Right renal pelvis (tissue), 4 donors: ENCODE measurements at regions not wholly inside any gene's neighbourhood (a gene's known extent, or its start where the extent isn't known, plus 50 kb on each side); places are given as distances from the start of the nearest gene placed in this dataset.

Experiments used
- DNase-seq, 4 donors: peaks; one replicate each; pipeline ENCODE4 v3.0.0-alpha.2; 2013; ENCODE audit warnings: low read depth in 4 of 4, low spot score in 3 of 4, missing footprints in 1 of 4

DNA sequence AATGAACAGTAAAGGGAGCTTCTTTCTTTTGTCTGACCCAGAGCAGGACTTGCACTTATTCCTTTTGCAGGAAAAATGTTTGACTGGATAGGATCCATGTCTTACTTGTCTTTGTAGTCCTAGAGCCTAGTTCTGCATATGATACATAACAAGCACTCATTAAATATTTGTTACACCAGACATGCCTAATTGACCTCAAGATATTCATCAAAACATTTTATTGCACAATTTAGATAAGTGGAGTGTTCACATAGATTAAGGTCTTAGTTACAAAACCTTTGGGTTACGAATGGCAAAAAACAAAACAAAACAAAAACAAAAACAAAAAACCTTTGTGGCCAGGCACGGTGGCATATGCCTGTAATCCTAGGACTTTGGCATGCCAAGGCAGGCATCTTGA lies 735.8 kb upstream of the NRSN1 start:
- no peak for DNase-seq

DNA sequence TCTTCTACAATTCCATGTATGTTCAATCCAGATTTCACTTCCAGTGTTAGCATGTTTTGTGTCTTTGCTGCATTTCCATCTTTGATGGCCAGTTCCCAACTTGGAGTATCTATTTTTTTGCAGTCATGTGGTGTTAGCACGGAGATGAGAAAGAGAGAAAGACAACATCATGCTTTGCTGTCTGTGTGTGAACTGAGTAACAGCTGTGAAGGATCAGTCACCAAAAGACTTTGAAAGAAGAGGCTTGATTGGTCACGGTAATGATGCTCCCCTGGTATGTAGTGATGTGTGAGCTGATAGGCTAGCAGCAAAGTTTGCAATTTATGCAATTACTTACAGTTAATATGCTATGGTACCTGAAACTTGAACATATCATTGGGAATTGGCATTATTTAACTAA lies 731.3 kb upstream of the NRSN1 start:
- DNase-seq = no peak

- DNase-seq = no peak
Observed at GRCh38 chr6:23395381-23395780, 730.6 kb upstream of the NRSN1 start.

DNA sequence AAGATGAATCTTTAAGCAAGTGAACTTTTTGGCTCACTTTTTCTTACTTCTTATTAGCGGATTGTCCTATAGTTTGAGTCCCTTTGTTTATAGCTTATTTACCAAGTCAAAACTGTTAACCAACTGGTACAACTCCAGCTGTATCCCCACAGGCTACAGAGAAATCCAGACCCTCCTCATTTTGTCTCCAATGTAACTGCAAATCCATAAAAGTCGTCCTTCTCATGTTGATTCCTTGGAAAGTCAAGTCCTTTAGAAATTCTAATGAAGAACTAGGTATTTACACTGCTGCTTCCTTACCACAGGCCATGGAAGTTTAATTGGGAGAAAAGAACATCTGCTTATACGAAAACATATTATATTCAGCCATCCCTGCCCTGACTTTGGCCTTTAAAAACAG lies 729.1 kb upstream of the NRSN1 start:
- DNase-seq = no peak

DNA sequence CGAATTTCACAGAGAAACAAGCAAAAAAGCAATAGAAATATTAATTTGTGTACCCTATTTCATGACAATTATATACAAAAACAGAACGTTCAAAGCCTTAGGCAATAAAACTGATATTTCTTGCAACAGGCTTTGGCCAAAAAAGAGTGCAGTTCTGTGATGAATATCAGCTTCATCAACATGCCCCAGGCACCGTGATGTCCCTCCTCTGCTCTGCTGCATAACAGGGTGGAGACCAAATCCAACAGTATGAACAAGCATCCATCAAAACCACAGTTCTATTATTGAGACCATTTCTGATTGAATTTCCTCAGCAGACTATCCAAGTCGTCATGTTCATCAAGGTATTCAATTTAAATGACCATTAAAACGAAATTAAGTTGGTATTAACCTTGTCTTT lies 722.6 kb upstream of the NRSN1 start:
- DNase-seq = no peak

- no peak for DNase-seq
Observed at GRCh38 chr6:23409531-23409930, 716.5 kb upstream of the NRSN1 start.

- DNase-seq = no peak
Observed at GRCh38 chr6:23410439-23410838, 715.6 kb upstream of the NRSN1 start.

DNA sequence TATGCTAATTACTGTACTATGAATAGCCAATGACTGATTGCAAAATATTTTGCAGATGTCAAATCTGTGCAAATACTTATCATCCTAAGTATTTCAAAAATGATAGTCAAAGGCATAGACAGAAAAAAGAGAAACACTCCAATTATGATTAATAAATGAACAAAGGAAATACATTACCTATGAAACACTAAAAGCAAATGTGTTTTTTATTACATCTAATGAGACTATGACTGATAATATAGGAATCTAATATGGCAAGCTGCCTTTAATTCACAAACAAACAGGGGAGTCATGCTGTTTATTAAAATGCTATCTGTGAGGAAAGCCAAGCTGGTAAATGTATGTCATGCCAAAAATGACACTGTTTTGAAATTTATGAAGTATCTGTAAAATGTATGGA lies 713.2 kb upstream of the NRSN1 start:
- no peak for DNase-seq

GRCh38 chr6:23413327-23414050 lies 712.5 kb upstream of the NRSN1 start:
- peak in 1 of 4 donors; percentile 16 for DNase-seq

DNA sequence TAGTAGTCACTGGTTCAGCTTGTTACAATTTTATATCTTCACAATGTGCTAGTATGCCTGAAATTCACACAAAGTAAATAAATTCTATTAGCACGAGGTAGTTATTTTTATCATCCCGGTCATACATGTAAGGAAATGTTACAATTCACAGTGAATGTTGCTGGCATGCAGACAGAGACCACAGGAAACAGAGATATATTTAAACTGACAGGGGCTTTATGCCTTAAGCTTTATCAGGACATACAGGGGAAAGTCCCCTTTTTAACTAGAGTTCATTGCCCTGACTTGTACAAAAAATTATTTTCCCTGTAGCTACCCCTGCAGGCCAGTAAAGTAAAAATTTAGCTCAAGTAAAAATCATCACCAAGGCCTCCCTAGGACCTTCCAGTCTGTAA lies 712.0 kb upstream of the NRSN1 start:
- DNase-seq = peak; percentile 47 to 80 (median 61)

DNA sequence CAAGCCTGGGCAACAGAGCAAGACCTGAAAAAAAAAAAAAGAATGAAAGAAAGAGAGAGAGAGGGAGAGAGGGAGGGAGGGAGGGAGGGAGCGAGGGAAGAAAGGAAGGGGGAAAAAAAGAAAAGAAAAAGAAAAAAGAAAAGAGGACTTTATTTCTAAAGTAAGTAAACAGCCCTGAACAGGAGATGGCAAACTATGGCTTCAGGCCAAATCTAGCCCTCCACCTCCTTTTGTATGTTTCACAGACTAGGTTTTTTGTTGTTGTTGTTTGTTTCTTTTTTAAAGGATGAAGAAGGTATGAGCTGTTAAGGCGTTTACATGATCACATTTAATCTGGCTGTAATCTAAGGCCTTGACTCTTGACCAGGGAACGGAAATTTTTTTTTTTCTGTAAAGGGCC lies 711.1 kb upstream of the NRSN1 start:
- no peak for DNase-seq

DNA sequence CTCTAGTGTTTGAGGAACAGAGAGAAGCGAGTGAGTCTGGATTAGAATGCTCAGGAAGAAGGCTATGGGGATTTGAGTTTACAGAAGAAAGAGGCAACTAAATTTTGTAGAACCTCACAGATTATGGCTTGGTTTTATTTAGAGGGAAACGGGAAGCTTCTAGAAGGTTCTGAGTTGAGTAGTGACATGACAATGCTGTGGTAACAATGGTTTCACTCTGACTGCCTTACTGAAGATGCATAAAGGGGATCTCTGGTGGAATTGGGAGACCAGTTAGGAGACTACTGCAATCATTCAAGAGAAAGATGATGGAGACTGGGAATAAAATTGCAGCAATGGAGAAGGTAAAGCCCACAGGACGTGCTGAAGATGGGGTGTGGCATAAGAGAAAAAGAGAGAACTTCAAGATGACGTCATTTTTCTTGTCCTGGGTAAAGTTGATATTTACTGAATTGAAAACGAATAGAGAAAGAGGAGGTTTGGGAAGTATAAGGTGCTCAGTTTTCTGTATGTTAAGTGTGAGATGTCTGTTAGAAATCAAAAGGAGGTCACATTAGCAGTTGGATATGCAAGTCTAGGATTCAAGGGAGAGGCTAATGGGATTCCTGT lies 710.1 kb upstream of the NRSN1 start:
- no peak for DNase-seq

- no peak for DNase-seq
Observed at GRCh38 chr6:23417133-23417532, 708.9 kb upstream of the NRSN1 start.

GRCh38 chr6:23418095-23418494 lies 707.9 kb upstream of the NRSN1 start:
- DNase-seq = no peak

DNA sequence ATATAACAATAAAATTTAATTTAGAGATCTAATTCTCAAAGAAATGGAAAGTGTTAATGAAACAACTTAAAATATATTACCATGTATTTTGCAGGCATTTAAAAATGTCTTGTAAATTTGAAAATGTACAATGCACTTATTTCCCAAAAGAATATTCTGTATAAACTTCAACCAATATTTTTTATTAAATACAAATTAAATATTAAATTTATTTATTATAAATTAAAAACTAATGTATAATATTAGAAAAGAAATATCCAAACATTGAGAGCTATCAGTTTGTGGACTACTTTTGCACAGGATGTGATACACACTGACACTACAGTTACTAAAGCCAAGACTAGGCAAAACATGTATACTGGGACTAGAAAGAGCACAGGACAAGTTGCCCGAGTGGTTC lies 707.0 kb upstream of the NRSN1 start:
- no peak for DNase-seq

- DNase-seq = no peak
Observed at GRCh38 chr6:23420659-23421350, 705.2 kb upstream of the NRSN1 start.

- DNase-seq = no peak
Observed at GRCh38 chr6:23424584-23424983, 701.4 kb upstream of the NRSN1 start.

DNA sequence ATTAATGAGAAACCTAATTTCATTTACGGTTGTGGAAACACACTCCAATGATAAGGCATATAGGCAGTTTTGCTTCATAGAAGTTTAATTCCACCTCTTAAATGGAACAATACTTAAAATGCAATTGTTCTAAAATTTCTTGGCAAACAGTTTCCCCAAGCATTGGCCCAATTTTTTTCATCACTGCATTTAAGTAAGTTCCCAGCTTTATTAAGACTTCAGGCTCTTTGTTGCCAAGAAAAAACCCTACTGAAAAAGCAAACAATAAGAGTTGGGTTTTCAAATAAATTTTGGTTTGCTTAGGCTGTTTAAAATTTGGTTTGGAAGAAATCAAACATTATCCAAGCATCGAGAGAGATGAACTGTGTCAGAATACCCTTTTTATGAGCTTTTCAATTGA lies 690.9 kb upstream of the NRSN1 start:
- no peak for DNase-seq

DNA sequence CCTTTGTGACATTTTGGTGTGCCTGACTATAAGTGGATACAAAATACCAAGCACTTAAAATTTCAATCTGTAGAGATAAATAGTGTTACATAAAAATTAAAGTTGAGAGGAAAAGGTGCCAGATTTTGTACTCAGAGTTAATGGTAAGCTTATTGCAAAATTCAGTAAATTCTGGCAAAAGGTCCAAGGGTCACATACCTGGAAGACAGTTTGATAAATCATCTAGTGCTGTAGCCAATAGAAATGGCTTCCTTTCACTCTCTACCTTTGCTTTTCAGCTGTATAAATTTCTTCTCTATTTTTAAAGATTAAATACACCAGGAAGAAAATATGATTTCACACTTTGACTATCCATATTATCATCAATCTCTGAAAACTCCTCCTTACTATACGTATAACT lies 690.2 kb upstream of the NRSN1 start:
- no peak for DNase-seq

DNA sequence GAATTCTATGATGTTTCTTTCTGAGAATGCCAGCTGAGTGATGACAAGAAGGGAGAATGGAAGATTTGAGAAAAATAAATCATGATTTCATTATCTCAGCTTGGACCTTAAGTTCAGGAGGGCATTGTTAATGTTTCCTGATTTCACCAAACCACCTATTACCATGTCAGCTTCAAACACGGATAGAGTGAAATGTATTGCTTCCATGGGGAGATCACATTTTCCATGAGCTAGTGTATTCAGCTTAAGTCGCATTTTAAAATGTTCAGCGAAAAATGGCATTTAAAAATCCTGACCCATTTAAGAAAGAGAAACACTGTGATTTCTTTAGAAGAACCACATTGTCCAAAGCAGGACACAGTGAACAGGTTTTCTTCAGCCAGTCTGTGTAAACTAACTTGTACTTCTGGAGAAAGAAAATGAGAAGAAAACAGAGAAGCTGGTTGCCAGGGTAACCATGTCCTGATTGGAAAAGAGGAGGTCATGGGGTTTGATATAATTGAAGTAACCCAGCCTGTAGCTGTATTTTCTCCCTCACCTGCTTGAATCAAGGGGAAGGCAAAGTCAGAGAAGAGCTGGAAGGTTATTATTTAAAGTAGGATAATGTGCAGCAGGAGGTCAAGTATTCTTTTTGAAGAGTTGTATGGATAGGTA lies 684.1 kb upstream of the NRSN1 start:
- no peak for DNase-seq

DNA sequence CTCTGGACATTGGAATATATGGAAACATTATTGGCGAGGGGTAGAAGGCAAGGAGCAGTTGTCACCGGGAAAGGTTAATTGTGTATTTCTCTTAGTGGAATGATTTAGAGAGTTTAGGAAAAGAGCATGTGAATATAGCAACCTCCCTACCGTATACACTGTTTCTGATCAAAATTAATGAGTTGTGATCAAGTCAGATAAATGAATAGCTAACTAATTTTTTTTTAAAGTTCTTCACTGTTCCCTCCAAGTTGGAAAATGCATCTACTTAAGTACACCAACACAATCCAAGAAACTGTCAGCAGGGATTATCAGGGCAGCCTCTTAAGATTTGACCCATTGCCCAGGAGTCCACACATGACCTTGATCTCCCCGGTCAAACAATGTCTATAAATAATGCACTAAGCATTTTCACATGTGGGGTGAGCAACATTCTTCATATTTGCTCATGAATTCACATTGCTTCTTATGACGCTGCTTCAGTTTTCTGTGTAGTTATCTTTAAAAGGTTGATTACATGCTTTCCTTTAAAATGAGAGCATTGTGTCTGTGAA lies 680.8 kb upstream of the NRSN1 start:
- no peak for DNase-seq
